HG03342 (cell line): ENCODE measurements at regions not wholly inside any gene's neighbourhood (a gene's known extent, or its start where the extent isn't known, plus 50 kb on each side); places are given as distances from the start of the nearest gene placed in this dataset.

ENCODE experiments used
- ATAC-seq: cut with Tn5 transposase; IDR thresholded peaks from one replicate; pipeline ENCODE4 v1.9.1; 2021; ENCODE audit warnings: mild to moderate bottlenecking, moderate library complexity; ENCODE audit not compliant: unreplicated experiment

GRCh38 chr17:413706-414380, 61.2 kb upstream of the RPH3AL start:
- no peak for ATAC-seq

GRCh38 chr17:413016-413350, 60.4 kb upstream of the RPH3AL start:
- ATAC-seq = no peak

DNA sequence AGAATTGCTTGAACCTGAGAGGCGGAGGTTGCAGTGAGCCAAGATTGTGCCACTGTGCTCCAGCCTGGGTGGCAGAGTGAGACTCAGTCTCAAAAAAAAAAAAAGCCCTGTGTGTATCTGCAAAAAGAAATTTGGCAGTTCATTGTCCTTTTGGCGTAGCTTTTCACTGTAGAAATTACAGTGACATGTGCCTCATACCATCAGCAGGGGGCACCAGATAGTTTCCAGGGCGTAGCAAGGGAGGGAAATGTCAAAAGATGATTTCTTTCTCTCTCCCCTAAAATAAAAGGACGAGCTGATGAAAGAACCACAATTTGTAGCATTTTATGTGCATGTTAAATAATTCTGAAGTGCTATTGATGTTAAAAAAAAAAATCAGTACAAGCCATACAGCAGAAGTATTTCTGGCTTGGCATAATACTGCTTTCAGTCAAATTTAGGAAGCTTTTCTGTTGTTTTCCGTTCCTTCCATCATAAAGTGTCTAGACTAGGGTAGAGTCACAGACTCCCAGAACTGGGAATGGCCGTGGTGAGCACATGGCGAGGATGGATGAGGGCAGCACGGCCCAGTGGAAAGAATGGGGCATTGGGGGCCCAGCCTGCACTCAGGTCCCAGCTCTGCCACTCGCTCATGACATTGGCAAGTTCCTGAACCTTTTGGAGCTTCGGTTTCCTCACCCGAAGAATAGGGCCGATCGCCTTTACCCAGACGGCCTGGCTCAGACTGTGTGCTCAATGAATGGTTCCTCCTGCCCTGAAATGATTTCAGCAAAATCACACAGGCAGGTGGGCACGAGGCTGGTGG, 59.8 kb upstream of the RPH3AL start:
- no peak for ATAC-seq

- no peak for ATAC-seq
Measured at GRCh38 chr17:411421-412120, 59.0 kb upstream of the RPH3AL start.

DNA sequence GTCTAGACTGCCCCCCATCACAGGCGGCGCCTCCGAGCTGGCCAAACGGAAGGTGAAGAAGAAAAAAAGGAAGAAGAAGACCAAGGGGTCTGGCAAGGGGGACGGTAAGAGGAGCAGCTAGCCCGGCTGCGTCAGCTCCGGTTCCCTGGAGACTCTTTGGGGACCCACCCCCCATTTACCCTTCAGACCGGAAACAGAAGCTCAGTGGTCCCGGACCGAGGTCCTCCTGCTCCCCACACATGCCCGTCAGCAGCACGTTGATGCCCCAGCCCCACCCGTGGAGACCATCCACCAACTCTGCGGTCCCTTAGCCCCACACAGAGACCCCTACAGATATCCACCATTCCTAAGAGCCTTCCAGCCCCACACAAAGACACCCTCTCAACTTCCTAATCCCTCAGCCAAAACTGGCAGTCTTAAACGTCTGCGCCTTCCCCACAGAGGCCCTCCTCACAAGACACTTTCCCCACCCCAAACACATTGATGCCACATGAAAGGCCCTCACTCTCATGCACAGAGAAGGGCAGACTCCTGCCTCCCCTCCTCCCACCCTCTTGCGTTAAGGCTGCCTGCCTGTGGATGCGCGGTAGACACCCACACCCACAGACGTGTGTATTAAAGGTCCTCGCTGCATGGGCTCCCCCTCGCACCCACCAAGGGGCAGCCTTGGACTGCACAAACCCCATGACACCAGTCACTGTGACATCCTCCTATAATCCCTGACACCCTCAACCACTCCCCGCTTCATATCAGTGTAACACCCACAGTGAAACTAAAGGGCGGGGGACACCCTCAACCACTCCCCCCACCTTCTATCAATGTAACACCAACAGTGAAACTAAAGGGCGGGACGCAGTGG, 58.2 kb upstream of the RPH3AL start:
- ATAC-seq = peak; percentile 1

DNA sequence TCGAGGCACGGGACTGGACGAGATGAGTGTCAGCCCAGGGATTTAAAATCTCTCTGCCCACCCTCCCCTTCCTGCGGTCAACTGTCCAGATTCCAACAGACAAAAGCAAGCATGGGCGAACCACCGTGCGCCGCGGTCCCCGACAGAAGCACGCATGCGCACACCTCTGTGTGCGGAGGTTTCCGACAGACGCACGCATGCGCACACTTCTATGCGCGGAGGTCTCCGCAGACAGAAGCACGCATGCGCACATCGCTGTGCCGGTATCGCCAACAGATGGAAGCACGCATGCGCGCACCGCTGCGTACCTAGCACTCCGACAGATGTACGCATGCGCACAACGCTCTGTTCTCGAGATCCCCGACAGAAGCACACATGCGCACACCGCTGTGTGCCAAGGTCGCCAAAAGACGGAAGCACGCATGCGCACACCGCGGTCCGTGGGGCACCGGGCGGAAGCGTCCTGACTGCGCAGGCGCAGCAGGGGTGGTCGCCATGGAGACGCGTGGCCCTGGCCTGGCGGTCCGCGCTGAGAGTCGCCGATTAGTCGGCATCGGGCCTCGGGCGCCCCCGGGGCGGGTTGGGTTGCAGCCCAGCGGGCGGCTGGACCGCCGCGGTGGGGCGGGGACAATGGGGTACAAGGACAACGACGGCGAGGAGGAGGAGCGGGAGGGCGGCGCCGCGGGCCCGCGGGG, 57.4 kb upstream of the RPH3AL start:
- peak; percentile 78 for ATAC-seq

GRCh38 chr17:409308-409847, 56.8 kb upstream of the RPH3AL start:
- ATAC-seq = no peak

- no peak for ATAC-seq
Measured at GRCh38 chr17:404703-405102, 52.1 kb upstream of the RPH3AL start.
